Mucosa of stomach (tissue), 1 donor: ENCODE measurements at regions not wholly inside any gene's neighbourhood (a gene's known extent, or its start where the extent isn't known, plus 50 kb on each side); places are given as distances from the start of the nearest gene placed in this dataset.

Source experiments
- H3K27me3 ChIP-seq: one replicate; pipeline ENCODE4 v1.7.0; 2013; ENCODE audit warnings: mild to moderate bottlenecking, low read length; ENCODE audit not compliant: control insufficient read depth, insufficient read depth
- H3K36me3 ChIP-seq: one replicate; pipeline ENCODE4 v1.7.0; 2013; ENCODE audit warnings: low read length; ENCODE audit not compliant: control insufficient read depth, insufficient read depth
- H3K4me1 ChIP-seq: one replicate; pipeline ENCODE4 v1.7.0; 2013; ENCODE audit warnings: mild to moderate bottlenecking, low read length; ENCODE audit not compliant: control insufficient read depth, insufficient read depth
- H3K4me3 ChIP-seq: one replicate; pipeline ENCODE4 v1.7.0; 2013; ENCODE audit warnings: low read length
- H3K9ac ChIP-seq: one replicate; pipeline ENCODE4 v1.7.0; 2013; ENCODE audit warnings: mild to moderate bottlenecking, low read length, moderate library complexity
- H3K9me3 ChIP-seq: one replicate; pipeline ENCODE4 v1.7.0; 2013; ENCODE audit warnings: mild to moderate bottlenecking, low read length, moderate library complexity; ENCODE audit not compliant: control insufficient read depth
- donor health status: Pancreatic carcinoma.

GRCh38 chr22:47626428-47627390, 864.3 kb downstream of the TBC1D22A start:
- H3K27me3 ChIP-seq = no peaks in the 10 kb centered on the region
- no peaks in the 10 kb centered on the region for H3K9me3 ChIP-seq
- H3K9ac ChIP-seq = no peak overlapping the region
- no peak overlapping the region for H3K4me3 ChIP-seq
- H3K4me1 ChIP-seq = no peaks in the 10 kb centered on the region
- H3K36me3 ChIP-seq = no peaks in the 10 kb centered on the region

GRCh38 chr22:47625531-47626427, 863.3 kb downstream of the TBC1D22A start:
- H3K9ac ChIP-seq = no peak overlapping the region
- H3K4me3 ChIP-seq = no peak overlapping the region
- no peaks in the 10 kb centered on the region for H3K9me3 ChIP-seq
- H3K27me3 ChIP-seq = no peaks in the 10 kb centered on the region
- no peaks in the 10 kb centered on the region for H3K36me3 ChIP-seq
- H3K4me1 ChIP-seq = no peaks in the 10 kb centered on the region

GRCh38 chr22:47625013-47625385, 862.5 kb downstream of the TBC1D22A start:
- H3K4me1 ChIP-seq = no peaks in the 10 kb centered on the region
- H3K9me3 ChIP-seq = no peaks in the 10 kb centered on the region
- H3K4me3 ChIP-seq = no peak overlapping the region
- no peaks in the 10 kb centered on the region for H3K27me3 ChIP-seq
- no peak overlapping the region for H3K9ac ChIP-seq
- H3K36me3 ChIP-seq = no peaks in the 10 kb centered on the region

- no peaks in the 10 kb centered on the region for H3K4me1 ChIP-seq
- H3K36me3 ChIP-seq = no peaks in the 10 kb centered on the region
- H3K4me3 ChIP-seq = no peak overlapping the region
- no peaks in the 10 kb centered on the region for H3K9me3 ChIP-seq
- H3K27me3 ChIP-seq = no peaks in the 10 kb centered on the region
- no peak overlapping the region for H3K9ac ChIP-seq
Observed at GRCh38 chr22:47624252-47625012, 862.0 kb downstream of the TBC1D22A start.

- no peak overlapping the region for H3K4me3 ChIP-seq
- no peaks in the 10 kb centered on the region for H3K9me3 ChIP-seq
- no peaks in the 10 kb centered on the region for H3K27me3 ChIP-seq
- H3K9ac ChIP-seq = no peak overlapping the region
- no peaks in the 10 kb centered on the region for H3K4me1 ChIP-seq
- no peaks in the 10 kb centered on the region for H3K36me3 ChIP-seq
Observed at GRCh38 chr22:47623763-47624148, 861.3 kb downstream of the TBC1D22A start.

GRCh38 chr22:47623066-47623762, 860.8 kb downstream of the TBC1D22A start:
- no peaks in the 10 kb centered on the region for H3K27me3 ChIP-seq
- no peak overlapping the region for H3K9ac ChIP-seq

GRCh38 chr22:47622541-47622940, 860.1 kb downstream of the TBC1D22A start:
- Histone ChIP-seq H3K9me3 (no peaks in the 10 kb centered on the region), H3K4me3 (no peak overlapping the region), H3K27me3 (no peaks in the 10 kb centered on the region), H3K36me3 (no peaks in the 10 kb centered on the region), H3K4me1 (no peaks in the 10 kb centered on the region), H3K9ac (no peak overlapping the region)

More at GRCh38 chr22:47623066-47623762, 860.8 kb downstream of the TBC1D22A start:
- Histone ChIP-seq H3K36me3 (no peaks in the 10 kb centered on the region), H3K4me3 (no peak overlapping the region), H3K9me3 (no peaks in the 10 kb centered on the region), H3K4me1 (no peaks in the 10 kb centered on the region)

GRCh38 chr22:47621253-47621652, 858.8 kb downstream of the TBC1D22A start:
- H3K36me3 ChIP-seq = no peaks in the 10 kb centered on the region
- no peak overlapping the region for H3K9ac ChIP-seq
- no peak overlapping the region for H3K4me3 ChIP-seq
- H3K4me1 ChIP-seq = no peaks in the 10 kb centered on the region
- H3K27me3 ChIP-seq = no peaks in the 10 kb centered on the region
- H3K9me3 ChIP-seq = no peaks in the 10 kb centered on the region

- H3K9me3 ChIP-seq = no peaks in the 10 kb centered on the region
- H3K9ac ChIP-seq = no peak overlapping the region
- no peak overlapping the region for H3K4me3 ChIP-seq
- no peaks in the 10 kb centered on the region for H3K36me3 ChIP-seq
- H3K4me1 ChIP-seq = no peaks in the 10 kb centered on the region
- H3K27me3 ChIP-seq = no peaks in the 10 kb centered on the region
Observed at GRCh38 chr22:47620391-47620790, 857.9 kb downstream of the TBC1D22A start.

GRCh38 chr22:47619631-47620030, 857.2 kb downstream of the TBC1D22A start:
- no peak overlapping the region for H3K4me3 ChIP-seq
- H3K9me3 ChIP-seq = no peaks in the 10 kb centered on the region
- no peak overlapping the region for H3K9ac ChIP-seq
- no peaks in the 10 kb centered on the region for H3K27me3 ChIP-seq
- H3K36me3 ChIP-seq = no peaks in the 10 kb centered on the region
- no peaks in the 10 kb centered on the region for H3K4me1 ChIP-seq
